HG03175 (cell line): ENCODE measurements at regions not wholly inside any gene's neighbourhood (a gene's known extent, or its start where the extent isn't known, plus 50 kb on each side); places are given as distances from the start of the nearest gene placed in this dataset.

Experiments
- ATAC-seq: cut with Tn5 transposase; IDR thresholded peaks from one replicate; pipeline ENCODE4 v1.9.1; 2021; ENCODE audit warnings: mild to moderate bottlenecking, moderate library complexity; ENCODE audit not compliant: unreplicated experiment

DNA sequence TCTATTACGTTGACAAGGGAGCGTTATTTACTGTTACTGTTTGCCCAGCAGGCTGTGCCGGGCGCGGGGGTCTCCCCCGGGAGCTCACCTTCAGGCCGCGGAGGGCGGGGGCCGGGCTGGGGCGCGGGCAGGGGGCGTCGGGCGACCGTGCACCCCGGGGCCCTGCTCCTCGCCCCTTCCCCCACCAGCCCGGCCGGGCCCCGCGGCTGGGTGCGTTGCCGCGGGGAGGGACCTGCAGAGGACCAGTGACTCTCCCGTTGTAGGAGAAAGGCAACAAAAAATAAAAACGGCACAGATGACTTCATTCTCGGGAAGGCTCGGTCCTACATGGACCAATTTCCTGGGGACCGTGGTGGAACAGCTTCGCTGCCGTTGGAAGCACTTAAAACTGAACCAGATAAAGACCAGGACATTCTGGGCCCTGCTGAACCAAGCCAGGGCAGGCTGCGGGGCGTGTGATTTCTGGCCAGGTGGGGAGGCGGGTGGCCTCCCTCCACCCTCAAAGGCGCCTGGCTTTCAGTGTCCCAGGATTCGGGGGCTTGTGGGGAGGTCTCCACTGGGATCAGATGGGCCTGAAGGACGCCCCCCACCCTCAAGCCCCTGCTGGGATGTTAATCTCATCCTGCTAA lies 57.4 kb downstream of the IGLL1 start:
- ATAC-seq, result no peak

DNA sequence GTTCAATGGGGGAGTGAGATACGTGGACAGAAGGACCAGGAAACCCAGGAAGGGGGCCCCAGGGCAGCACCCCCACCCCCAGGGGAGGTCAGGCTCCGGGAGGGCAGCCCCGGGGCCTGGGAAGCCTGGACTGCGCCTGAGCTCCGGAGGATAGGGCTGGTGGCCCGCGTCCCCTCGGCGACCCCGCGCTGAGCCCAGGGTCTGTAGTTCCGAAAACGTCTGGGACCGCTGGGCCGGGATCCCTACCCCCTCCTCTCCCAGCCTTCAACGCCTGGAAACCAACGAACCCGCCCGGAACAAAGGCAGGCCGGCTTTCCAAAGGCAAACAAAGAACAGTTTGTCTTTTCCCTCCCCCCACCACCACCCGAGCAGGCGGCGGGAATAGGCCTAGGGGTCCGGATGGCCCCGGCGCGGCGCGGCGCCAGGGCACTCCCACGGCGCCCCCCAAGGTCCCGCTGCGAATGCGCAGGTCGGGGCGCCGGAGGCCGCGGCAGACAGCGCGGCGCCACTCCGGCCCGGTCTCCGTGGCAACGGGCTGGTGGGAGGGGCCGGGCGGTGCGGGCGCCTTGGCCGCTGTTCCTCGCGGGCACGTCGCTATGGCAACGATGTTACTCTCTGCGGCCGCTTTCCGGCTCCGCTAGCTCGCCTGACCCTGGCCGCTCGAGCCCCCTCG lies 58.5 kb downstream of the IGLL1 start:
- ATAC-seq, result peak; percentile 74

- no peak for ATAC-seq
These were observed 59.1 kb downstream of the IGLL1 start for GRCh38 chr22:23520863-23521440.

DNA sequence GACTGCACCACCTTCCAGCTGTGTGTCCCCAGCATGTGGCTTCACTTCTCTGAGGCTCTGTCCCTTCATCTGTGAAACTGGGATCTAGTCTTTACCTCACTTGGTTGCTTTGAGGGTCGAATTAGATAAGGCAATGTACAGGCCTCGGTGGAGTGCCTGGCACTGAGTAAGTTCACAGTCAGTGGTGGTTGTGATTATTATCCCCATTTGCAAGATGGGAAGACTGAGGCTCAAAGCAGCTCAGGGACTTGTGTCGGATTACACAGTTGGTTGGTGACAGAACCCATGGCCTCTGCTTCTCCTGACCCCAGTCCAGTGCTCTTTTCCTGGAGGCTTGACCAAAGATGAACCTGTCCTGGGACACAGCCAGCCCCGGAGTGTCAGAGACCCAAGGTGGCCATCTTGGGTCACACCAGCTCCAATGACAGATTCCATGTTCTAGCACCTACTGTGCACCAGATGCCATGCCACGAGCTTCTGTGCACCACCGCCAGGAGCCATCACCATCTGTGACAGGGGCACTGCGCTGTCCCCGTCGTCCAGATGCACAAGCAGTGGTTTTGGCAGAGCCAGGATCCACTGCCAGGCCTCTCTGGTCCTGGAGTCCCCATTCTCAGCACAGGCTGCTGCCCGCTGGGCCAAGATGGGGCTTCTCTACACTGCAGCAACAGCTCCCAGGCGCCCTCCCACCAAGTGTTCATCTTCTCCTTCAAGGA lies 60.5 kb downstream of the IGLL1 start:
- ATAC-seq, result no peak

DNA sequence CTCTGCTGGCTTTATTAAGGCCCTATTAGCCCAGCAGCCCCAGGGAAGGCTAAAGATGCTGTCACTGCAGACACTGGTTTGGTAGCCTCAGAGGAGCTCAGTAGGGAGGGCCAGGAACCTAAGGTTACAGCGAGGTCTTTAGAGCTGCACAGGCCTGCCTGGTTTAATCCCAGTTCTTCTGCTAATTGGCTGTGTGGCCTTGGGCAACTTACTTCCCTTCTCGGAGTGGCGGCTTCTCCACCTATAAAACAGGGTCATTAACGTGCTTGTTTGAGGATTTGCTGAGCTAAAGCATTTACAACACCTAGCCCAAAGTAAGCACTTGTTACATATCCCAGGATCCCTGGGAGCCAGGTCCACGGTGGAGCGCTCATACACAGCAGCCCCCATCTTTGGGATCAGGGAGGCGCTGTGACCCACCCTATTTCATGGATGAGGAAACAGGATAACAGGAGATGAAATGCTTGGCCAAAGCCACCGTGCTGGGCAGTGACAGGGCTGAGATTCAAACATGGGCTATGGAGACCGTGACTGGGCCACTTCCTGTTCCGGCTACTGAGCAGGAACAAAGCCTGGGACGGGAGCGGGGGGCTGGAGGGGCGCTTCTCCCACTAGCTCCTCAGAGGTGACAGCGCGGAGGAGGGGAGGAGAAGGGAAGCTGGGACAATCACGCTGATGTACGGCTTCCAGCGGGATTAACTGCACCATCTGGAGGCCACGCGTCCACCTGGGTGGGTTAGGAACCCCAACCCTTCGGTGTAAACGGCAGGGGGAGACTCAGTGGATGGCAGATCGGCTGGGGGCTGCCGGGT lies 61.5 kb downstream of the IGLL1 start:
- no peak for ATAC-seq

DNA sequence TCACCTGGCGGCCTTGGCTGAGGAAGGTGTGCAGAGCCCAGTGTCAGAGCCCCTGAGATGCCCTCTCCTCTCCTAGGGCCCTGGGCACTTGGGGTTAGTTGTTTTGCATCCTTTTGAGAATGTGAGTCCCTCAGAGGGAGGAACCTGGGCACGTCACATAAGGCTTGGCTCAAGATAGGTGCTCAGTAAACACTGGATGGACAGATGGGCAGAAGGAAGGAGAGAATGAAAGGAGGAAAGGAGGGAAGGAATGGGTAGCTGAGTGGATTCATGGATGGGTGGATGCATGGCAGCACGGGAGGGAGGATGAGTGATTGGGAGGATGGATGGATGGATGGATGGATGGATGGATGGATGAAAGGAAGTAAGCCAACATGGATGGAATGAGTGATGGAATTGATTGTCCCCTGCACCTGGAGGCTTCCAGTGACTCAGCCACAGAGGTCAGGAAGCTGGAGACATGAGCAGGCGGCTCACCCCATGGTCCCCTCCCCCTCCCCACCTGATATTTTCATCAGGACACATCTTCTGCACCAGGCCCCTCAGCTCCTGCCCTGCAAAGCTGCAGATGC lies 62.2 kb downstream of the IGLL1 start:
- ATAC-seq, result no peak

DNA sequence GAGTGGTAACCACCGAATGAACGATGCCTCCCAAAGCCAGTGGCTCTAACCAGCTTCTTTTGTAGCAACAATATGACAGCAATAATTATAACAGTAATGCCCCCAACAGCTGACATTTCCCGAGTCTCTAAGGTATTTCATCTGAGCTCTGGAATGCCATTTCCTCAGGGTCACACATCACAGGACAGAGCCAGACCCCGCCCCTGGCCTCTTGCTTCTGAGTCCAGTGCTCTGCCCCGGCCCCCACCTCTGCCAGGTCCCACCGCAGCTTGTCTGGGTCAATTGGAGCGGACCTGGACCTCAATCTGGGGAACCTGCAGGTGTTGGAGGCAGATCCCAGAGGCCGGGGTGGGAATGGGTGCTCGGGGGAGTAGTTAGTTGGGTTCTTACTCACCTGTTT lies 63.8 kb downstream of the IGLL1 start:
- no peak for ATAC-seq

- no peak for ATAC-seq
These were observed 65.6 kb downstream of the IGLL1 start for GRCh38 chr22:23514322-23515038.

DNA sequence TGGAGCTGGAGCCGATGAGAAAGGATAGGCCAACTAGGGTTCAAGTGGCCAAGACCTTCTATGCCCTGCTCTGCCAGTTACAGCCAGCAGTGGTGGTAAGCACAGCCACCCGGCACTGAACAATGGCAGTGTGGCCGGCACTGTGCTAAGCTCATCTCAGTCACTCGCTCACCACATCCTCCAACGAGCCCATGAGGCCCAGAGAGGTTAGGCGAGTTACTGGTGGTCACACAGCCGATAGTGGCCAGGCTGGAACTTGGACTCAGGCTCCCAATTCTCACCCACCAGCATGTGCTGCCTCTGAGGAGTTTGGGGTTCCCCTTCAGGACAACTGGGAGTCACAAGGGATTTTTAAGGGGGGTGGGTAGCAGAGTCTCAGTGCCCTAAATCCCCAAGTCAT lies 66.4 kb downstream of the IGLL1 start:
- ATAC-seq, result no peak

GRCh38 chr22:23513133-23513532 lies 67.0 kb downstream of the IGLL1 start:
- ATAC-seq, result no peak

- ATAC-seq, result no peak
These were observed 67.4 kb downstream of the IGLL1 start for GRCh38 chr22:23512721-23513120.

DNA sequence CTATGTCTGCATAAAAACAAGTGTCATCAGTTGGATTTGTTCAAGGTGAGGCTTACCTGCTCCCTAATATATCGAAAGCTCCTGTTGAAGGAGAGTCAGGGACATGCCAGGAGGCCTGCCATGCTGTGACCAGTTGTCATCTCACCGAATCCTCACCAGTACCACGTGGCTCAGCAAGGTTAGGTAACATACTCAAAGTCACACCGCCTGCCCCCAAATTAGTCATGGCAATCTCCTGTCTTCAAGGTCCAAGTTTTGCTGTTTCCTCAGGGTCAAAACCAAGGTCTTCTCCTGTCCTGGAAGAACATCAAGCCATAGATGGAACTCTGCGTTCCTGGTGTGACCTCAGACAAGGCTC lies 67.8 kb downstream of the IGLL1 start:
- ATAC-seq, result no peak

- ATAC-seq, result no peak
These were observed 68.3 kb downstream of the IGLL1 start for GRCh38 chr22:23511627-23512347.

GRCh38 chr22:23509571-23510302 lies 70.4 kb downstream of the IGLL1 start:
- no peak for ATAC-seq

DNA sequence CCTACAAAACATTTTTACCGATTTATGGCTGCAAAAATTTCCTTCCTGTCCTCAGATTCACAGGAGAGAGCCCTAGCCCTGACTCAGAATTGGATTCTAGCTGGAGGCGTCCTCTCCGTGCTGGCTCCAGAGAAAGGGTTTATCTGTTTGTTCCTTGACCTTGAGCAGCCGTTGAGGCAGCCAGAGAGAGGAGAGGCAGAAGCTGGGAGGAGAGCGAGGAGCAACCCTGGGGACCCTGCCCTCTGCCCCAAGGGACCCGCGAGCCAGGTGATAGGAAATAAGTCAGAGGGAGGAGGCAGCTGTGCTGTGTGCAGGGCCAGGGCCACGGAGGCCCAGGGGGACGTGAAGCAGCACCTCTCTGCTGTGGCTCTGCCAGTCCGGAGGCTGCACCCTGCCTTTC lies 75.6 kb downstream of the IGLL1 start:
- ATAC-seq, result no peak

DNA sequence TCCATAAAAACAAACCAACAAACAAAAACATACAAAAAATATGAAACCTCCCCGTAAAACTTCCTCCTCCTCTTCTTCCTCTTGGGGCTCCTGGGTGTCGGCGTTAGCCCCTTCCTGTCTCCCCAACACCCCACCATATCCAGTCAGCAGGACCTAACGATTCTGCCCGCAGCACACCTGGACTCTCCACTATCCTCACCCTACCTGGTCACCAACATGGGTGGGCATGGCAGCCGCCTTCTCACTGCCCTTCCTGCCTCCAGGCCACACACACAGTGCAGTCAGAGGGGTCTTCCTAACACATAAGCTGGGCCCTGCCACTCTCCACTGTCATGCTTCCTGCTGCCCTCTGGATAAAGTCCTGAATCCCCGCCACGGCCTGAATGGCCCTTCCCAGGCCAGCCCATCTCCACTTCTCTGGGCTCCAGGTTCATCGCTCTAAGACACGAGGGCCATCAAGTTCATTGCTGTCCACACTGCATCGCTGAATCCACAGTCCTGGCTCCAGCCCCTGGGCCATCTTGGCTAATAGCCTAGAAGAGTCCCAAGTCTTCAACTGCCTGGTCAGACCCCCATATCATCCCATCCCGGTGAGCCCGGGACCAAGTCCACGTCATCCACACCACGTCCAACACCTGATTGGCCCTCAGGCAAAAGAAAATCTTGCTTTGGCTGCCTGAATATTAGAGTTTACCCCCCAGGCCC lies 76.2 kb downstream of the IGLL1 start:
- no peak for ATAC-seq

GRCh38 chr22:23503142-23503541 lies 76.9 kb downstream of the IGLL1 start:
- no peak for ATAC-seq

GRCh38 chr22:23501708-23502107 lies 78.4 kb downstream of the IGLL1 start:
- ATAC-seq, result no peak
